GM21515 (cell line): ENCODE measurements at regions not wholly inside any gene's neighbourhood (a gene's known extent, or its start where the extent isn't known, plus 50 kb on each side); places are given as distances from the start of the nearest gene placed in this dataset.
"Not testable (repeated sequence)": the region's sequence is repeated elsewhere in the genome, so short reads cannot be mapped to it uniquely, and the experiment has no call there.

ENCODE experiments used
- ATAC-seq: cut with Tn5 transposase; IDR thresholded peaks from one replicate; pipeline ENCODE4 v1.9.1; 2021; ENCODE audit not compliant: unreplicated experiment

DNA sequence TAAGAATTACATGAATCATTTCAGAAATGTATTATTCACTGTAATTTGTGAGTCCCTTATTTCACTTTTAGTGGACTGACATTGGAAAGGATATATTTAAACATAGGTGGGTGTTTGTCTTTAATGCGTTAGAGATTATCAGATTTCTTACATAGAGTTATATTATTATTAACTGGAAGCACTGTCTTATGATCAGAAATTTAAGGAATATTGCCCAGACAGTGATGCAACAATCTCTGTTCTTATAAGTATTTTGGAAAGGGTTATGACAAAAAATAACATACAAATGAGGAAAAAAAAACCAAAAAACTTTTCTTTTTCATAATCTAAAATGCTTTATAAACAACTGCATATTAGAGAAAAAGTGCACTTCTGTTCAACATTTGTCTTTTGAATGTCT lies 836.6 kb downstream of the SLC6A15 start:
- ATAC-seq = no peak

DNA sequence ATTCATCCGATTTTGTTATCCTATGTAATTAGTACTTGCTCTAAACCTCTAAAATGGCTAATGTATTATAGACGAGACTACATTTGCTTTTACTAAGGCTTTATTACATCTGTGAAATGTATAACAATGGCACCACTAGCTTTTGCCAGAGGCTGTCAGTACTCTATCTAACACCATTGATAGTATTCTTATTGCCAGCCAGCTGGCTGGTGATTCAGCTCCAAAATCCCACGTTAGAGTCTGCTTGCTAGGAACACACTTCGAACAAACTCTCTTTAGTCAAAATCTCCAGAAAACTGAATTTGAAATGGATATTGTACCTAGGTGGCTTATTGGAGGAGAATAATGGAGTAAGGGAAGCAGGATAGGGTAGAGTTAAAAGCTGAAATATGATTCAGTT lies 839.2 kb downstream of the SLC6A15 start:
- no peak for ATAC-seq

- ATAC-seq = no peak
These were observed 839.6 kb downstream of the SLC6A15 start for GRCh38 chr12:84072961-84073360.

DNA sequence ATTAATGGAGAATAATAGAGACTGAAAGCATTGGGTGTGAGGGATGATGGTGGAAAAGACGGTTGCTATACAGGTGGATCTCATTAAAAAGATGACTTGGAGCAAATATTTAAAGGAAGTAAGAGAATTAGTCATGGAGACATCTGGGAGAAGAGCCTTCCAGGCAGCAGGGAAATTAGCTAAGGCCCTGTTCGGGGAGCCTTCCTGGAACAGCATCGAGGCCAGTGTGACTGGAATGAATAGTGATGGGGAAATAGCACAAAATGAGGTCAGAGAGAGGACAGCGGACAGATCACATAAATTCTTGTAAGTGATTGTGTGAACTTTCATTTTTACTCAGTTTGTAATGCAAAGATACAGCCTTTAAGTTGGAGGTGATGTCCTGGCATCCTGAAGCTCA lies 842.3 kb downstream of the SLC6A15 start:
- ATAC-seq = no peak

GRCh38 chr12:84069699-84070098 lies 842.9 kb downstream of the SLC6A15 start:
- ATAC-seq = no peak

- ATAC-seq = no peak
These were observed 843.4 kb downstream of the SLC6A15 start for GRCh38 chr12:84069198-84069597.

GRCh38 chr12:84058136-84058535 lies 854.5 kb downstream of the SLC6A15 start:
- ATAC-seq = no peak

DNA sequence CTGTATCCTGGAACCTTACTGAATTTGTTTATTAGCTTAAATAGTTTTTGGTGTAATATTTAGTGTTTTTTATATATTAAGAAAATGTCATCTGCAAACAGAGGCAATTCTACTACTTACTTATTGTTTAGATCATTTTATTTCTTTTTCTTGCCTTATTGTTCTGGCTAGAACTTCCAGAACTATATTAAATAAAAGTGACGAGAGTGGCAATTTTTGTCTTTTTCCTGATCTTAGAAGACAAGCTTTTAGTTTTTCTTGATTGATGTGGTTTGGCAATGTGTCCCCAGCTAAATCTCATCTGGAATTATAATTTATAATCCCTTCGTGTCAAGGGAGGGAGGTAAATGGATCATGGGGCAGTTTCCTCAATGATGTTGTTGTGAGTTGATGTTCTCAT lies 857.8 kb downstream of the SLC6A15 start:
- no peak for ATAC-seq

DNA sequence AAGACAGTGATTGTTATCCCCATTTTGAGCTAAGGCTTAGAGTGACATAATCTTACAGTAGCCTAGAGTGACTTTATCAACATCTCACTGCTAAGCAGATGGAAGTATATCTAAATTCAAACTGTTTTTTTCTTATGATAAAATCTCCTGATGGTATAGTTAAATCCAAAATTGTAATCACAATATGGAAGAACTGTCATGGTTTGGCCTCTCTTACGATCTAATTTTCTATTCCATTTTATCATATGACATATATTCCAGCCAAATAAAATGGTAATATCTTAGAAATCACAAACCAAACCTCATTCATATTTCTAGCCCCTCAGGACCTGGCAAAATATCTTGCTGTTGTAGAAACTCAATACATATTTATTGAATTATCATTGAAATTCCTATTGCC lies 864.7 kb downstream of the SLC6A15 start:
- ATAC-seq = no peak

- no peak for ATAC-seq
These were observed 865.7 kb downstream of the SLC6A15 start for GRCh38 chr12:84046859-84047258.

DNA sequence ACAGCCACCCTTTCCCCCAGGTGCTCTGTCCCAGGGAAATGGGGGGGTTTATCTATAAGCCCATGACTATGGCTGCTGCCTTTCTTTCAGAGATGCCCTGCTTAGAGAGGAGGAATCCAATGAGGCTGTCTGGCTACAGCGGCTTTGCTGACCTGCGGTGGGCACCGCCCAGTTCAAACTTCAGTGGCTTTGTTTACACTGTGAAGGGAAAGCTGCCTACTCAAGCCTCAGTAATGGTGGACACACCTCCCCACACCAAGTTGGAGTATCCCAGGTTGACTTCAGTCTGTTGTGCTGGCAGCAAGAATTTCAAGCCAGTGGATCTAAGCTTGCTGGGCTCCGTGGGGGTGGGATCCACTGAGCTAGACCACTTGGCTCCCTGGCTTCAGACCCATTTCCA lies 869.2 kb downstream of the SLC6A15 start:
- ATAC-seq = no peak

DNA sequence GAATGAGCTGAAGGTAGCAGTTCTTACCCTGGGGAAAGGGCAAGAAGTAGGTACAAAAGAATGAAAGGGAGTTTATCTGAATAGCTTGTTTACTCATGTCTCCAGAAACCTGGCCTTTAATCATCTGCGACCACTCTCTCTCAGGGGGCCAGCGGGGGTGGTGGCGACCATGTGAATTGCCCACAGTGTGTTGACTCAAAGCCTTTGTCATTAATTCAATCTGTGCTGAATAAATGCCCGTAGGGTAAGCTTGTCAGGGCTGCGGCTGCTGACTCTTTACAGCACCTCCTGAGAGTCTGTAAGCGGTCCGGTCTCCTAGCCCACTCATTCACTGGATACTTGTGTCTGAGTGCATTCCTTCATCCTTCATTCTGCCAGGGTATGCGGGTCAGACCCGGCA lies 874.4 kb downstream of the SLC6A15 start:
- no peak for ATAC-seq

DNA sequence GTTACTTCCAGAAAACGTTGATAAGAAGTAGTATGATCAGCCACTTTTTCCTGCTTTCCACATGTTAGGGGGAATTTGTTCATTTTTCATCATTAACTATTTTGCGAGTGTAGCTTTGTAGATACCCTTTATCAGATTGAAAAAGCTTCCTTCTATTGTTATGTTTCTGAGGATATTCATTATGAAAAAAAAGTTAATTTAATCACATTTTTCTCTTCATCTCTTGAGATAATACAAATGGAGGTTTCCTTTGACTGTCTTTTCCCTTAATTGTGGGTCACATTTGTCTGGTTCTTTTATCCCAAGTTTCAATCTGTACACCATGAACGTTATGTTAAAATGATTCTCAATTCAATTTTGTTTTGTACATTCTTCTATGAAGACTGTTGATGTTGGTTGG lies 875.7 kb downstream of the SLC6A15 start:
- ATAC-seq = no peak

DNA sequence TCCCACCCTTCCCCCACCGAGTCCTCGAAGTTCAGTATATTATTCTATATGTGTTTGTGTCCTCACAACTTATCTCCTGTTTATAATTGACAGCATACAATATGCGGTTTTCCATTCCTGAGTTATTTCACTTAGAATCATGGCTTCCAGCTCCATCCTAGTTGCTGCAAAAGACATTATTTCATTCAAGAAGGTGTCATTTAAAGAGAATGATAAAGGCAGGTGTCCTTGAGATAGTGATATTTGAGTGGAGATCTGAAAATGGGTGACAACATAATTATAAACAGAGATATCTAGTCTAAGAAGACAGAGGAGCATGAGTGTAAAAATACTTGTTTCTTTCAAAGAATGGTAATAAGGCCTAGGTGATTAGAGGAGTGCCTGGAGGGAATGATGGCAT lies 876.8 kb downstream of the SLC6A15 start:
- no peak for ATAC-seq

DNA sequence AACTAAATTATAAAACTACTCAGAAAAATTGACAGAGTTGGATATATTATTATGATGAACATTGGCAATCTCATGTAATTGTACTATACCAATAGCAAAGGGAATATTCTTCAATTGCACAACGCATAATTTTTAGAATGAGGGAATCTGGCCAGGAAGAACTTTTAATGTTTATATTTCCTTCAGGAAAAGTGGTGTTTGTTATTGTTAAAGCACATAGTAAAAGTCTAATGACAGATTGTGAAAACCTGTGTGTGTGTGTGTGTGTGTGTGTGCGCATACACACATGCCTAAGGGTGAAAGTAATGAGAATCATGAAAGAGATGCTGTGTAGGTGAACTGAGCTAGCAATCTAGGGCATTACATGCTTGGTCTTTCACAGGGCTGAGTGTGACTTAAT lies 877.7 kb downstream of the SLC6A15 start:
- no peak for ATAC-seq

DNA sequence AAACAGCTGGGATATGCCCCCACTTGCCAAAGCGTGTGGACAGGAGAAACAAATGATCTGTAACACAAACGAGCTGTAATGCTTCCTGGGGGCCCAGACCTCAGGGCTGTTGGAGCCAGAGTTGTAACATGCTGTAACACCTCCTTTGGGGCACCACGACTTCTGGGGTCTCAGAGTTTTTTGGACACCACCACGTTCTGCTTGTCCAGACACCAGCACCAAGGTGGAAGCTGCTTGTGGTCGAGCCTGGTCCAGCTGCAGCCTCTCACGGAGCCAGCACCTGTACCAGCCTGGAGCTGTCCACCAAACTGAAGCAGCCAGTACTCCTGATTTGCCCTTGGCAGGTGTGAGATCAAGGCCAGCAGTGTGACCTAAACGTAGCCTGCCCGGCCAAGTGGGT lies 879.4 kb downstream of the SLC6A15 start:
- ATAC-seq = no peak

DNA sequence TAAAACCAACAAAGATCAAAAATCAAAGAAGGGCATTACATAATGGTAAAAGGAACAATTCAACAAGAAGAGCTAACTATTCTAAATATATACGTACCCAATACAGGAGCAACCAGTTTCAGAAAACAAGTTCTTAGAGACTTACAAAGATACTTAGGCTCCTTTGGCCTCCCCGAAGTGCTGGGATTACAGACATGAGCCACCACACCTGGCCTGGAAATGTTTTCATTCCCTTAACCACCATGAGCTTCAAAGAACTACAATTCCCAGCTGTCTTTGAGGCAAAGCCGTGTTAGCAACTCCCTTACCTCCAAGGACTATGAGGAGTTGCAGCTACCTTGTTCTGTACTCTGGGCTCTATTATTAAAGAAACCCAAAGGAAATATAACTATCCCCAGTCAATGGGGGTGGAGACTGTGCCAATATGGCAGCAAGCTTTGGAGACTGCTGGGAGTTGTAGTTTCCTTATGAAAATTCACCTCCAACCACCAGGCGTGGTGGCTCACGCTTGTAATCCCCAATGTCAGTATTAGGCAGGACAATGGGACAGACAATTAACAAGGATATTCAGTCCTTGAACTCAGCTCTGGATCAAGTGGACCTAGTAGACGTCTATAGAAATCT lies 893.9 kb downstream of the SLC6A15 start:
- not testable (repeated sequence) for ATAC-seq

GRCh38 chr12:84016956-84017355 lies 895.6 kb downstream of the SLC6A15 start:
- ATAC-seq = no peak

GRCh38 chr12:83997423-83997822 lies 915.2 kb downstream of the SLC6A15 start:
- ATAC-seq = no peak

DNA sequence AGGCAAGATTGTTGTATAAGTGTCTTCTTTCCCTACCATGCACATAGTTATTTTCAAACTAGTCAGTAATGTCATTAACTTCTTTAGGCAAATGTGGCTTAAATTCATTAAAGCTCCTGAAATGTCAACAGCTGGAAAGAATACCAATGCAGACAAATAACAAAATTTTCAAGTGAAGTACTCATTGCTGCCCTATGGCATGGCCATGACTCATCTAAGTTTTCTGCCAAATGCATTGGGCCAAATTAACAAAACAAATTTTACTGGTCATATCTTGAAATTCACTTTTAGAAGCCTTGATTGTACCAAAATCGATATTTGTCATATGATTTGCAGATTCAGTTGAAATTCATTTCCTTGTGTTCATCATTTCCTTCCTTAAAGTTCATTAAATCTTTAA lies 915.9 kb downstream of the SLC6A15 start:
- no peak for ATAC-seq

- no peak for ATAC-seq
These were observed 927.5 kb downstream of the SLC6A15 start for GRCh38 chr12:83985084-83985483.

DNA sequence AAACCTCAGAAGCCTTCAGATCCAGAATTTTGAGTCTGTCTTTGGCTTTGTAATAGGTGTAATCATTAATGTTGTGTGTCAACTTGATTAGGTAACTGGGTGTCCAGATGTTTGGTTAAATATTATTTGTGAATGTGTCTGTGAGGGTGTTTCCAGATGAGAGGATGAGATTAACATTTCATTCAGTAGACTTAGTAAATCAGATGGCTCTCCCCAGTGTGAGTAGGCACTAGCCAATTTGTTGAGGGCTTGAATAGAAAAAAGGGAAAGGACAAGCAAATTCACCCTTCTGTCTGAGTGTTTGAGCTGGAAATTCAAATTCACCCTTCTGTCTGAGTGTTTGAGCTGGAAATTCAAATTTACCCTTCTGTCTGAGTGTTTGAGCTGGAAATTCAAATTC lies 932.2 kb downstream of the SLC6A15 start:
- ATAC-seq = no peak

DNA sequence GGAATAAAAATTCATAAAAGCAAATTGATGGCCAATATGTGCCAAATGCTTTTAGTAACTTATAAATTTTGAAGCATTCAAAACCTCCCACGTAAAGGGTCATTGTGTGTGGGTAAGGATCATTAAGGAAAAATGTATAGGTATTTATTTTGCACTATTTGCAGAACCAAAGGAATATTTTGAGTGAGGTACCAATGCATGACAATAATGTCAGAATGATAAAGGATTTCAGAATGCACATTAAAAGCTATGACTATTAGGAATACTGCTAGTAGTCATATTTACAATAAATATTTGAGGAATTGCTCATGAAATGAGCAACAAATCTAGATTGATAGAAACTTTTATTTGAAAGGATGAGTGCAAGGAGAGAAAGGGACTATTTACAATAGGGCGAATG lies 932.8 kb downstream of the SLC6A15 start:
- no peak for ATAC-seq

DNA sequence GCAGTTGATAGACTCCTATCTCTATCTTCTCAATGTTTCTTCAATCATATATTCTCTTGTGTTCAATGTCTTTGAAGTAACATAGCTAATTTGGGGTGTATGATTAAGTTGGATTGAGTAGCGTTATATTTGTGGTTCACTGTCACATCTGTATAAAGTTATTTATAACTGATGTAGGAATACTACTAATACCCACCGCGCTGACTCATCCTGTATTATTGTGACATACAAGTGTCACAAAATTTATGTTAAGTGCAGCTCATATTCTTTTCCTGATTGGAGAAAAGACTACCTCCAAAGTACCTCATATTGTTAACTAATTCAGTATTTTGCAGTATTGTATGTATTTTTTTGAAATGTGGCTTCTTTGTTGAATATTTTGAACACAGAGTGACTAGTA lies 940.8 kb downstream of the SLC6A15 start:
- ATAC-seq = no peak
